ENCODE measurements at regions not wholly inside any gene's neighbourhood (a gene's known extent, or its start where the extent isn't known, plus 50 kb on each side); places are given as distances from the start of the nearest gene placed in this dataset.

GRCh38 chr6:126530775-126531174 lies 190.9 kb downstream of the CENPW start:
- TF ChIP-seq MAX (IDR thresholded peaks at IDR 0.05; ENCODE audit: low read depth, low read length) (no peak), HDAC6 (IDR thresholded peaks at IDR 0.05; ENCODE audit: unreplicated experiment) (no peak), HCFC1 (IDR thresholded peaks at IDR 0.05; ENCODE audit: low read length) (no peak), E4F1 (IDR thresholded peaks at IDR 0.05; ENCODE audit: borderline replicate concordance, partially characterized antibody) (no peak)

Data from GM12878 (cell line).